ENCODE measurements at regions not wholly inside any gene's neighbourhood (a gene's known extent, or its start where the extent isn't known, plus 50 kb on each side); places are given as distances from the start of the nearest gene placed in this dataset.

DNA sequence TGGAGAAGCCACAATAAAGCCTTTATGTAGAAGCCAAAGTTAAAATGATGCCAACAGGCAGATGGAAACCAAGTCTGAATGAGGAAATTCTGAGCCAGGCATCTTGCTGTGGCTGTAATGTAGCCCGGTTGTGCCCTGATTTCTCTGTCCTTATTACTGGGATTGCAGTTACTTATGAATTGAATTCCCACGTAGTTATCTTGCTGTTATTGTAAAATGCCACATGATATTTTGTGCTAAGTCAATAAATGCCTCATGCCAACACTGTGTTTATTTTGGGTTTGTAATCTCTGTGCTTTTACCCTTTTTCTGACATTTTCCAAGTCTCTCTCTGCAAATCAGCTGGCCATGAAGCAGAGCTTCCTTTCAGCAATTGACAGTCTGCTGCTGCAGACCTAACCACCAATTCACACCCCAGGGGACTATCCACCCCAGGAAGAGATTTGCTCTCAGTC, 486.1 kb upstream of the GOLIM4 start:
- H3K9ac ChIP-seq (ENCODE audit: control insufficient read depth, extremely low read depth, insufficient read depth, low read length), result no peak overlapping the region
- no peaks in the 10 kb centered on the region for H3K9me3 ChIP-seq (ENCODE audit: control insufficient read depth, low read depth, low read length)
- H3K36me3 ChIP-seq (ENCODE audit: control insufficient read depth in 2 of 2, extremely low read depth in 1 of 2, insufficient read depth in 2 of 2, low read length in 2 of 2), result no peaks in the 10 kb centered on the region
- dilution Hi-C loops (cut with MboI; ENCODE audit: extremely low pct_ligation_motif_present, low sequenced_read_pairs), result no loop called here
- no peak for TF ChIP-seq EZH2 (IDR thresholded peaks at IDR 0.05; ENCODE audit: low read length)
- TF ChIP-seq, protein P1, sequence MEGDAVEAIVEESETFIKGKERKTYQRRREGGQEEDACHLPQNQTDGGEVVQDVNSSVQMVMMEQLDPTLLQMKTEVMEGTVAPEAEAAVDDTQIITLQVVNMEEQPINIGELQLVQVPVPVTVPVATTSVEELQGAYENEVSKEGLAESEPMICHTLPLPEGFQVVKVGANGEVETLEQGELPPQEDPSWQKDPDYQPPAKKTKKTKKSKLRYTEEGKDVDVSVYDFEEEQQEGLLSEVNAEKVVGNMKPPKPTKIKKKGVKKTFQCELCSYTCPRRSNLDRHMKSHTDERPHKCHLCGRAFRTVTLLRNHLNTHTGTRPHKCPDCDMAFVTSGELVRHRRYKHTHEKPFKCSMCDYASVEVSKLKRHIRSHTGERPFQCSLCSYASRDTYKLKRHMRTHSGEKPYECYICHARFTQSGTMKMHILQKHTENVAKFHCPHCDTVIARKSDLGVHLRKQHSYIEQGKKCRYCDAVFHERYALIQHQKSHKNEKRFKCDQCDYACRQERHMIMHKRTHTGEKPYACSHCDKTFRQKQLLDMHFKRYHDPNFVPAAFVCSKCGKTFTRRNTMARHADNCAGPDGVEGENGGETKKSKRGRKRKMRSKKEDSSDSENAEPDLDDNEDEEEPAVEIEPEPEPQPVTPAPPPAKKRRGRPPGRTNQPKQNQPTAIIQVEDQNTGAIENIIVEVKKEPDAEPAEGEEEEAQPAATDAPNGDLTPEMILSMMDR (optimal IDR thresholded peaks at IDR 0.05 in 1 of 3, IDR thresholded peaks at IDR 0.05 in 1 of 3, conservative IDR thresholded peaks at IDR 0.05 in 1 of 3; ENCODE audit: extremely low read depth in 1 of 3, insufficient read depth in 2 of 3, low read length in 3 of 3), result no peak
- FAIRE-seq (no peak), DNase-seq (ENCODE audit: low read depth, low spot score) (no peak)
- H3K4me1 ChIP-seq (ENCODE audit: control insufficient read depth, extremely low read depth, insufficient read depth, low read length), result no peaks in the 10 kb centered on the region
- H4K20me1 ChIP-seq (ENCODE audit: control insufficient read depth, extremely low read depth, insufficient read depth, low read length), result no peaks in the 10 kb centered on the region
- no peaks in the 10 kb centered on the region for H3K27me3 ChIP-seq (ENCODE audit: control insufficient read depth, extremely low read depth, insufficient read depth, low read length)
- no peaks in the 10 kb centered on the region for H3K9me1 ChIP-seq (ENCODE audit: control insufficient read depth, extremely low read depth, insufficient read depth, low read length)
- H3K27ac ChIP-seq (ENCODE audit: control insufficient read depth, insufficient read depth, low read length), result no peak overlapping the region
- H3K4me3 ChIP-seq (ENCODE audit: control insufficient read depth in 2 of 3, extremely low read depth in 1 of 3, insufficient read depth in 2 of 3, low read depth in 1 of 3, low read length in 3 of 3), result no peak overlapping the region
- H3K4me2 ChIP-seq (ENCODE audit: control insufficient read depth, extremely low read depth, insufficient read depth, low read depth, low read length), result no peak overlapping the region
- H2AFZ ChIP-seq (ENCODE audit: control insufficient read depth, low read length), result no peak overlapping the region
- no peaks in the 10 kb centered on the region for H3K79me2 ChIP-seq (ENCODE audit: control insufficient read depth, insufficient read depth, low read length)

DNA sequence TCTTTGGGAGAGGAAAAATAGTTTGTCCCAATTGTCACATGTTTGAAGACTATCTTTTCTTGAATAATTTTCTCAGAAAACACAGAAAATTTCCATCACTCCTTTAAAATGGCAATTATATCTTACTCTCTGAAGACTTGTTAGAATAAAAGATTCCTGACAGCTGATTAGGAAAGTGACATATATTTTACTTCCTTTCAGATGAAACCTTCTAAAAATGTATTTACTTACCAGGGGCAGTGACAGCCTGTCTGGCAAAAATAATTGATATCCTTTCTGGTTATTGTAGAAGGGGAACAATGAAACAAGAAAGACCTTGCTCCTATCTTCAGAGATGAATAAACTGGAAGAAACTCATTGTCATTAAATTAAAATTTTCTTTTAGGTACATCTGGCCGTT, 483.3 kb upstream of the GOLIM4 start:
- dilution Hi-C loops (cut with MboI; ENCODE audit: extremely low pct_ligation_motif_present, low sequenced_read_pairs), result no loop called here

More for the DNA sequence above, 483.3 kb upstream of the GOLIM4 start:
- Histone ChIP-seq H3K4me2 (ENCODE audit: control insufficient read depth, extremely low read depth, insufficient read depth, low read depth, low read length) (no peak overlapping the region), H2AFZ (ENCODE audit: control insufficient read depth, low read length) (no peak overlapping the region), H3K4me3 (ENCODE audit: control insufficient read depth in 2 of 3, extremely low read depth in 1 of 3, insufficient read depth in 2 of 3, low read depth in 1 of 3, low read length in 3 of 3) (no peak overlapping the region), H3K27me3 (ENCODE audit: control insufficient read depth, extremely low read depth, insufficient read depth, low read length) (no peaks in the 10 kb centered on the region), H3K9me3 (ENCODE audit: control insufficient read depth, low read depth, low read length) (no peaks in the 10 kb centered on the region), H3K4me1 (ENCODE audit: control insufficient read depth, extremely low read depth, insufficient read depth, low read length) (no peaks in the 10 kb centered on the region), H4K20me1 (ENCODE audit: control insufficient read depth, extremely low read depth, insufficient read depth, low read length) (no peaks in the 10 kb centered on the region), H3K27ac (ENCODE audit: control insufficient read depth, insufficient read depth, low read length) (no peak overlapping the region), H3K79me2 (ENCODE audit: control insufficient read depth, insufficient read depth, low read length) (no peaks in the 10 kb centered on the region), H3K9me1 (ENCODE audit: control insufficient read depth, extremely low read depth, insufficient read depth, low read length) (no peaks in the 10 kb centered on the region), H3K36me3 (ENCODE audit: control insufficient read depth in 2 of 2, extremely low read depth in 1 of 2, insufficient read depth in 2 of 2, low read length in 2 of 2) (no peaks in the 10 kb centered on the region), H3K9ac (ENCODE audit: control insufficient read depth, extremely low read depth, insufficient read depth, low read length) (no peak overlapping the region)
- FAIRE-seq, result no peak
- no peak for DNase-seq (ENCODE audit: low read depth, low spot score)
- TF ChIP-seq EZH2 (IDR thresholded peaks at IDR 0.05; ENCODE audit: low read length), result no peak
- TF ChIP-seq, protein P1 (optimal IDR thresholded peaks at IDR 0.05 in 1 of 3, IDR thresholded peaks at IDR 0.05 in 1 of 3, conservative IDR thresholded peaks at IDR 0.05 in 1 of 3; ENCODE audit: extremely low read depth in 1 of 3, insufficient read depth in 2 of 3, low read length in 3 of 3), result no peak

Measured in keratinocyte (primary cell).